SK-N-SH (cell line): ENCODE measurements at regions not wholly inside any gene's neighbourhood (a gene's known extent, or its start where the extent isn't known, plus 50 kb on each side); places are given as distances from the start of the nearest gene placed in this dataset.

Source experiments
- CTCF ChIA-PET: fragments of 300-600, 350-600 bp; formaldehyde crosslinking; extraction: SDS; loops from one replicate; lab custom pipeline; 2021; lab: Yijun Ruan, JAX
- POLR2A ChIA-PET: fragments of 350-600 bp; sonication (Branson Sonifier 250); formaldehyde crosslinking; extraction: SDS; loops from one replicate; lab custom pipeline; 2020; ENCODE audit warnings: antibody characterized with exemption, inconsistent platforms; lab: Yijun Ruan, JAX
- DNase-seq: peaks from one replicate; pipeline ENCODE4 v3.0.0; 2012
- H2AFZ ChIP-seq: fragments of 200-600 bp; sonication (generic); 2 replicates; pipeline ENCODE4 v1.8.1; 2016; ENCODE audit warnings: antibody characterized with exemption, mild to moderate bottlenecking, low read depth
- H3F3A ChIP-seq: fragments of 200-600 bp; sonication (generic); replicated peaks from 2 replicates; pipeline ENCODE3; 2016; ENCODE audit warnings: antibody characterized with exemption, mild to moderate bottlenecking; ENCODE audit not compliant: insufficient read depth
- H3K27ac ChIP-seq, 2 experiments: fragments of 200-500 bp in 1 of 2; fragments of 200-600 bp in 1 of 2; sonication (Bioruptor generic) in 1 of 2; sonication (generic), shearing (Covaris generic) in 1 of 2; 2 replicates each; pipeline versions ENCODE4 v1.5.1 to v1.6.1; 2014 to 2016; ENCODE audit warnings: low read depth in 2 of 2, inconsistent platforms in 1 of 2, low read length in 1 of 2, mild to moderate bottlenecking in 1 of 2, mixed read lengths in 1 of 2
- H3K27me3 ChIP-seq: fragments of 200-600 bp; sonication (generic), shearing (Covaris generic); 2 replicates; pipeline ENCODE4 v1.6.1; 2016; ENCODE audit warnings: mixed run types; ENCODE audit not compliant: insufficient read depth
- H3K36me3 ChIP-seq, 2 experiments: fragments of 200-500 bp in 1 of 2; fragments of 200-600 bp in 1 of 2; sonication (Bioruptor generic) in 1 of 2; sonication (generic) in 1 of 2; replicated peaks in 1 of 2; 2 replicates each; pipeline versions ENCODE3 to v1.5.1; 2014 to 2016; ENCODE audit warnings: low read length in 1 of 2, mild to moderate bottlenecking in 1 of 2; ENCODE audit not compliant: insufficient read depth in 2 of 2, control insufficient read depth in 1 of 2
- H3K4me1 ChIP-seq, 2 experiments: fragments of 200-500 bp in 1 of 2; fragments of 200-600 bp in 1 of 2; sonication (Bioruptor generic) in 1 of 2; sonication (generic), shearing (Covaris generic) in 1 of 2; 2 replicates each; pipeline versions ENCODE4 v1.5.1 to v1.6.1; 2014 to 2016; ENCODE audit warnings: low read depth in 1 of 2, low read length in 1 of 2, mixed run types in 1 of 2; ENCODE audit not compliant: insufficient read depth in 2 of 2, control insufficient read depth in 1 of 2
- H3K4me2 ChIP-seq: fragments of 200-600 bp; sonication (generic), shearing (Covaris generic); 2 replicates; pipeline ENCODE4 v1.6.1; 2017; ENCODE audit warnings: mixed run types
- H3K4me3 ChIP-seq, 2 experiments: fragments of 200-500 bp in 1 of 2; fragments of 200-600 bp in 1 of 2; sonication (Bioruptor generic) in 1 of 2; sonication (generic), shearing (Covaris generic) in 1 of 2; 2 replicates each; pipeline versions ENCODE4 v1.5.1 to v1.8.1; 2014 to 2016; ENCODE audit warnings: low read depth in 2 of 2, inconsistent platforms in 1 of 2, low read length in 1 of 2, mild to moderate bottlenecking in 1 of 2, mixed read lengths in 1 of 2, moderate library complexity in 1 of 2
- H3K79me2 ChIP-seq: fragments of 200-600 bp; sonication (generic); 2 replicates; pipeline ENCODE4 v1.8.1; 2017; ENCODE audit warnings: mild to moderate bottlenecking; ENCODE audit not compliant: insufficient read depth
- H3K9ac ChIP-seq: fragments of 200-600 bp; sonication (generic); 2 replicates; pipeline ENCODE4 v1.6.1; 2017; ENCODE audit warnings: mixed run types
- H3K9me2 ChIP-seq: fragments of 200-600 bp; sonication (generic); 2 replicates; pipeline ENCODE4 v1.6.1; 2017; ENCODE audit warnings: mixed run types
- H3K9me3 ChIP-seq: fragments of 200-600 bp; sonication (generic); 2 replicates; pipeline ENCODE4 v1.6.1; 2017; ENCODE audit warnings: mixed run types, mild to moderate bottlenecking, moderate library complexity
- H4K20me1 ChIP-seq: fragments of 200-600 bp; sonication (generic); 2 replicates; pipeline ENCODE4 v1.6.1; 2017; ENCODE audit warnings: mild to moderate bottlenecking, mixed run types; ENCODE audit not compliant: insufficient read depth
- CHD2 ChIP-seq: fragments of 150-350 bp; IDR thresholded peaks from 2 replicates; pipeline ENCODE4 v1.6.1; 2018; ENCODE audit warnings: low read length; ENCODE audit not compliant: partially characterized antibody
- ELF1 ChIP-seq: IDR thresholded peaks from 2 replicates; pipeline ENCODE4 v1.4.0; 2012
- EZH2phosphoT487 ChIP-seq: fragments of 200-600 bp; sonication (generic); IDR thresholded peaks from 2 replicates; pipeline ENCODE4 v1.6.1; 2017; ENCODE audit warnings: low read depth, mixed run types, mild to moderate bottlenecking, antibody characterized with exemption, moderate library complexity, borderline replicate concordance
- FOSL2 ChIP-seq: IDR thresholded peaks from 2 replicates; pipeline ENCODE4 v1.4.0; 2012; ENCODE audit warnings: low read depth, mild to moderate bottlenecking, moderate library complexity, borderline replicate concordance
- FOXJ3 ChIP-seq: sonication (generic); formaldehyde crosslinking; IDR thresholded peaks from 2 replicates; pipeline ENCODE4 v1.5.1; 2020; ENCODE audit warnings: mild to moderate bottlenecking, missing genetic modification reagents
- GABPA ChIP-seq: IDR thresholded peaks from 2 replicates; pipeline ENCODE4 v1.4.0; 2012; ENCODE audit warnings: low read depth, mild to moderate bottlenecking
- MEF2A ChIP-seq: IDR thresholded peaks from 2 replicates; pipeline ENCODE4 v1.4.0; 2012; ENCODE audit warnings: low read depth, borderline replicate concordance
- MXI1 ChIP-seq: IDR thresholded peaks from 2 replicates; pipeline ENCODE4 v1.6.1; 2012; ENCODE audit warnings: mild to moderate bottlenecking, low read depth, low read length, improper control_type of control experiment
- NFIC ChIP-seq: IDR thresholded peaks from 2 replicates; pipeline ENCODE4 v1.4.0; 2012; ENCODE audit warnings: borderline replicate concordance
- PBX3 ChIP-seq: IDR thresholded peaks from 2 replicates; pipeline ENCODE4; 2012
- RAD21 ChIP-seq: IDR thresholded peaks from 2 replicates; pipeline ENCODE4 v1.6.1; 2012; ENCODE audit warnings: mild to moderate bottlenecking, low read length
- TAF1 ChIP-seq: IDR thresholded peaks from 2 replicates; pipeline ENCODE4 v1.6.1; 2012; ENCODE audit warnings: low read depth, mild to moderate bottlenecking, low read length, moderate library complexity, borderline replicate concordance
- TEAD4 ChIP-seq: IDR thresholded peaks from 2 replicates; pipeline ENCODE4 v1.4.0; 2012; ENCODE audit warnings: mild to moderate bottlenecking, borderline replicate concordance; ENCODE audit not compliant: insufficient read depth
- USF1 ChIP-seq: IDR thresholded peaks from 2 replicates; pipeline ENCODE4 v1.4.0; 2012; ENCODE audit warnings: low read depth, borderline replicate concordance
- ZBTB33 ChIP-seq: IDR thresholded peaks from 2 replicates; pipeline ENCODE4 v1.4.0; 2012; ENCODE audit warnings: low read depth, borderline replicate concordance
- whole genome bisulfite sequencing: methylation state at CpG from one replicate; pipeline ENCODE4 v1.1.6; 2017; ENCODE audit warnings: low lambda C conversion rate; 5-methylcytosine and 5-hydroxymethylcytosine counted together
- TF ChIP-seq, protein P1 (sequence below): fragments of 200-600 bp; sonication (generic); IDR thresholded peaks from 2 replicates; pipeline ENCODE4 v1.6.1; 2017; ENCODE audit warnings: antibody characterized with exemption, mild to moderate bottlenecking, moderate library complexity
- TF ChIP-seq, protein P2 (sequence below): IDR thresholded peaks from 2 replicates; pipeline ENCODE4 v1.6.1; 2012; ENCODE audit warnings: mild to moderate bottlenecking, low read depth, low read length, moderate library complexity

DNA sequence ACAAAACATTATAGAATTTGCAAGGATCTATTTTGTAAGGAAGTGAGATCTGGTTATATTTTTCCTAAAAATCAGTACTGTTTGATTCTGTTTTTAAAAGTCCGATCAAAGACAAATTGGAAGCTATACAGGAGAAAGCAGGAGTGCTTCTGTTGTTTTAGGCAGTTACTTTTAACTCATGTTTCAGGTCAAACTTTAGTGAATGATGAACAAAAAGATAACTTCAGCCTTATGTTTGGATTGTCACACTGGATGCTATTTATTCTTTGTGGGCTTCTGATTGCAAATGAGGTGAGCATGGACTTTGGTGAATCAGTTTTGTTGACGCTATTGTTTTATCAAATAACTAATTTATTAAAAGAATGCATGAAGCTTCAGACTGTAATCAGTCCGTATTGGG lies 228.7 kb upstream of the SLC35B3 start (continued):
- TF ChIP-seq, protein P1, sequence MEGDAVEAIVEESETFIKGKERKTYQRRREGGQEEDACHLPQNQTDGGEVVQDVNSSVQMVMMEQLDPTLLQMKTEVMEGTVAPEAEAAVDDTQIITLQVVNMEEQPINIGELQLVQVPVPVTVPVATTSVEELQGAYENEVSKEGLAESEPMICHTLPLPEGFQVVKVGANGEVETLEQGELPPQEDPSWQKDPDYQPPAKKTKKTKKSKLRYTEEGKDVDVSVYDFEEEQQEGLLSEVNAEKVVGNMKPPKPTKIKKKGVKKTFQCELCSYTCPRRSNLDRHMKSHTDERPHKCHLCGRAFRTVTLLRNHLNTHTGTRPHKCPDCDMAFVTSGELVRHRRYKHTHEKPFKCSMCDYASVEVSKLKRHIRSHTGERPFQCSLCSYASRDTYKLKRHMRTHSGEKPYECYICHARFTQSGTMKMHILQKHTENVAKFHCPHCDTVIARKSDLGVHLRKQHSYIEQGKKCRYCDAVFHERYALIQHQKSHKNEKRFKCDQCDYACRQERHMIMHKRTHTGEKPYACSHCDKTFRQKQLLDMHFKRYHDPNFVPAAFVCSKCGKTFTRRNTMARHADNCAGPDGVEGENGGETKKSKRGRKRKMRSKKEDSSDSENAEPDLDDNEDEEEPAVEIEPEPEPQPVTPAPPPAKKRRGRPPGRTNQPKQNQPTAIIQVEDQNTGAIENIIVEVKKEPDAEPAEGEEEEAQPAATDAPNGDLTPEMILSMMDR = no peak
- TF ChIP-seq ZBTB33 = no peak

DNA sequence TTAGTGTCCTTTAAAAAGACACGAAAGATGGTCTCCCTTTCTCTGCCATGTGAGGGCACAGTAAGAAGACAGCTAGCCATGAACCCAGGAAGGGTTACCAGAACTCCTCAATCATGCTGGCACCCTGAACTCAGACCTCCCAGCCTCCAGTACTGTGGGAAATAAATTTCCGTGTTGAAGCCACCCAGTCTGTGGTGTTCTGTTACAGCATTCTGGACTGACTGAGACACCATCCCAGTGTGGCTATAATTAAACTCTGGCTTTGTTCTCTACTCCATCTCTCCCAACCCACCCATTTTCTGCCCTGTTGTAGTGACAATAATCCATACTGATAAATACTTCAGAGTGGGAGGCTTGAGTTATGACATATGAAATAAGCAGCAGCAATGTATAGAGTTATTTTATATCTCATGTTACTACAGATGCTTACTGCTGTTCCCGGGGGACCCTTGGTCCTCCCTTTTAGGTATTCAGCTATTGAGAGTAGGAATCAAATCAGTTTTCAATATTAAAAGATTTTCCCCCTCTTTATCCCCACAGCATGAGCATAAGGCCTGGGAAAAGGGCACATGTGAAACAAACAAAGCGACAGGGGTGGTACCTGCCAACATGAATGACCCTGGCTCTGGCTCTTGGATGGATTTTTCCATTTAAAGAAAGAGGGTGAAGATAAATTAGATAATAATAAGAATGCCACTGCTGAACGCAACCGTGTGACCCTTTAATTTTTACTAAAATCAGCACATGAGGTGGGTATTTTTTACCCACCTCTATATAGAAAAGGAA lies 224.3 kb upstream of the SLC35B3 start:
- CTCF ChIA-PET = no interaction called here
- H3F3A ChIP-seq = no peaks in the 10 kb centered on the region
- POLR2A ChIA-PET = no interaction called here
- H3K9me3 ChIP-seq = no peaks in the 10 kb centered on the region; the same call in 1 of the 2 replicates
- no peaks in the 10 kb centered on the region for H3K27me3 ChIP-seq
- no peaks in the 10 kb centered on the region for H4K20me1 ChIP-seq
- no peak overlapping the region for H2AFZ ChIP-seq
- H3K9ac ChIP-seq = no peak overlapping the region
- H3K4me2 ChIP-seq = no peak overlapping the region
- H3K79me2 ChIP-seq = no peaks in the 10 kb centered on the region
- H3K4me1 ChIP-seq = no peaks in the 10 kb centered on the region
- 29% methylated on average over 6 of the region's 6 CpGs for WGBS
- no peak overlapping the region for H3K4me3 ChIP-seq
- TF ChIP-seq FOSL2 = no peak
- TF ChIP-seq PBX3 = no peak
- TF ChIP-seq USF1 = no peak
- no peak for TF ChIP-seq TEAD4
- no peak for TF ChIP-seq CHD2
- no peak for TF ChIP-seq MXI1
- no peak for TF ChIP-seq TAF1
- TF ChIP-seq EZH2phosphoT487 = no peak
- TF ChIP-seq, protein P2, sequence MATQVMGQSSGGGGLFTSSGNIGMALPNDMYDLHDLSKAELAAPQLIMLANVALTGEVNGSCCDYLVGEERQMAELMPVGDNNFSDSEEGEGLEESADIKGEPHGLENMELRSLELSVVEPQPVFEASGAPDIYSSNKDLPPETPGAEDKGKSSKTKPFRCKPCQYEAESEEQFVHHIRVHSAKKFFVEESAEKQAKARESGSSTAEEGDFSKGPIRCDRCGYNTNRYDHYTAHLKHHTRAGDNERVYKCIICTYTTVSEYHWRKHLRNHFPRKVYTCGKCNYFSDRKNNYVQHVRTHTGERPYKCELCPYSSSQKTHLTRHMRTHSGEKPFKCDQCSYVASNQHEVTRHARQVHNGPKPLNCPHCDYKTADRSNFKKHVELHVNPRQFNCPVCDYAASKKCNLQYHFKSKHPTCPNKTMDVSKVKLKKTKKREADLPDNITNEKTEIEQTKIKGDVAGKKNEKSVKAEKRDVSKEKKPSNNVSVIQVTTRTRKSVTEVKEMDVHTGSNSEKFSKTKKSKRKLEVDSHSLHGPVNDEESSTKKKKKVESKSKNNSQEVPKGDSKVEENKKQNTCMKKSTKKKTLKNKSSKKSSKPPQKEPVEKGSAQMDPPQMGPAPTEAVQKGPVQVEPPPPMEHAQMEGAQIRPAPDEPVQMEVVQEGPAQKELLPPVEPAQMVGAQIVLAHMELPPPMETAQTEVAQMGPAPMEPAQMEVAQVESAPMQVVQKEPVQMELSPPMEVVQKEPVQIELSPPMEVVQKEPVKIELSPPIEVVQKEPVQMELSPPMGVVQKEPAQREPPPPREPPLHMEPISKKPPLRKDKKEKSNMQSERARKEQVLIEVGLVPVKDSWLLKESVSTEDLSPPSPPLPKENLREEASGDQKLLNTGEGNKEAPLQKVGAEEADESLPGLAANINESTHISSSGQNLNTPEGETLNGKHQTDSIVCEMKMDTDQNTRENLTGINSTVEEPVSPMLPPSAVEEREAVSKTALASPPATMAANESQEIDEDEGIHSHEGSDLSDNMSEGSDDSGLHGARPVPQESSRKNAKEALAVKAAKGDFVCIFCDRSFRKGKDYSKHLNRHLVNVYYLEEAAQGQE = no peak
- no peak for TF ChIP-seq NFIC
- no peak for TF ChIP-seq RAD21
- no peak for TF ChIP-seq ELF1
- TF ChIP-seq MEF2A = no peak
- no peak for TF ChIP-seq FOXJ3 (CRISPR knock-in tag)
- no peak for TF ChIP-seq GABPA
- TF ChIP-seq, all 33 proteins: peak for 0
- Histone ChIP-seq H3K9me2 (no peaks in the 10 kb centered on the region), H3K27ac (no peak overlapping the region), H3K36me3 (no peaks in the 10 kb centered on the region)
- DNase-seq = no peak
